ENCODE measurements at regions not wholly inside any gene's neighbourhood (a gene's known extent, or its start where the extent isn't known, plus 50 kb on each side); places are given as distances from the start of the nearest gene placed in this dataset.

DNA sequence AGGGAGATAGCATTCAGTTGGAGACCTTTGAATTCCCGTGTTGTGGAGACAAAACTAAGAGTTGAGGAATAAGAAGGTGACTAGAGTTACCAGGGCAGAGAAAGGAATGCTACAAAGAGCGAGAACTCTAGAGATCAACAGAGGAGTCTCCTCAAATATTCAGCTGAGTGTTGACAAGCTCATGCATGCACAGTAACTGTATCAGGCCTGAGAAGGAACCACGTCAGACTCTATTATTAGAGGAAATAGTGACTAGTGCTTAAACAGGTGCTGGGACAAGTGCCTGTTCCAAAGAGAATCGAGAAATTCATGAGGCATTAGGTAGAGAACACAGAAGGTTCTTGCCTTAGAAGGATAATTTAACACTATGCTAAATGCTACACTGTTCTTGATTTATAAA lies 333.8 kb upstream of the CHORDC1 start:
- Histone ChIP-seq H3K9me3 (ENCODE audit: control extremely low read depth in 1 of 3, control insufficient read depth in 2 of 3, insufficient read depth in 1 of 3, low read length in 2 of 3) (peaks cover 0 to 15% (median 0%) of the 10 kb centered on the region in 3 donors), H3K4me1 (ENCODE audit: control insufficient read depth in 2 of 2, insufficient read depth in 2 of 2, low read length in 2 of 2) (no peaks in the 10 kb centered on the region), H4K20me1 (ENCODE audit: control insufficient read depth, insufficient read depth, low read length, poor library complexity, severe bottlenecking) (no peaks in the 10 kb centered on the region), H3K4me3 (ENCODE audit: control extremely low read depth in 1 of 5, extremely low read depth in 1 of 5, insufficient read depth in 1 of 5, low read depth in 2 of 5, low read length in 4 of 5) (no peak overlapping the region), H3K36me3 (replicated peaks in 1 of 2; ENCODE audit: control extremely low read depth in 1 of 2, control insufficient read depth in 1 of 2, extremely low read depth in 1 of 2, insufficient read depth in 2 of 2, low read length in 1 of 2) (no peaks in the 10 kb centered on the region), H3K27ac (ENCODE audit: low read length in 2 of 2) (no peak overlapping the region), H3K79me2 (ENCODE audit: control insufficient read depth, insufficient read depth, low read length) (no peaks in the 10 kb centered on the region), H3K27me3 (replicated peaks in 1 of 4; ENCODE audit: control extremely low read depth in 1 of 4, control insufficient read depth in 3 of 4, insufficient read depth in 4 of 4, low read length in 3 of 4) (no peaks in the 10 kb centered on the region), H2AFZ (ENCODE audit: insufficient read depth, low read depth, low read length, poor library complexity, severe bottlenecking) (no peak overlapping the region), H3K9ac (ENCODE audit: low read length) (no peak overlapping the region), H3K4me2 (replicated peaks; ENCODE audit: low read depth, low read length, poor library complexity, severe bottlenecking) (no peak overlapping the region)
- Mint-ChIP-seq H3K4me1 (no peaks in the 10 kb centered on the region), H3K9me3 (ENCODE audit: insufficient read depth) (peaks cover 8% of the 10 kb centered on the region), H3K27me3 (no peaks in the 10 kb centered on the region), H3K4me3 (no peak overlapping the region), H3K27ac (no peak overlapping the region)
- TF ChIP-seq EZH2 (IDR thresholded peaks at IDR 0.05; ENCODE audit: borderline replicate concordance, insufficient read depth, low read depth, low read length, poor library complexity, severe bottlenecking): no peak
- TF ChIP-seq, protein P1, sequence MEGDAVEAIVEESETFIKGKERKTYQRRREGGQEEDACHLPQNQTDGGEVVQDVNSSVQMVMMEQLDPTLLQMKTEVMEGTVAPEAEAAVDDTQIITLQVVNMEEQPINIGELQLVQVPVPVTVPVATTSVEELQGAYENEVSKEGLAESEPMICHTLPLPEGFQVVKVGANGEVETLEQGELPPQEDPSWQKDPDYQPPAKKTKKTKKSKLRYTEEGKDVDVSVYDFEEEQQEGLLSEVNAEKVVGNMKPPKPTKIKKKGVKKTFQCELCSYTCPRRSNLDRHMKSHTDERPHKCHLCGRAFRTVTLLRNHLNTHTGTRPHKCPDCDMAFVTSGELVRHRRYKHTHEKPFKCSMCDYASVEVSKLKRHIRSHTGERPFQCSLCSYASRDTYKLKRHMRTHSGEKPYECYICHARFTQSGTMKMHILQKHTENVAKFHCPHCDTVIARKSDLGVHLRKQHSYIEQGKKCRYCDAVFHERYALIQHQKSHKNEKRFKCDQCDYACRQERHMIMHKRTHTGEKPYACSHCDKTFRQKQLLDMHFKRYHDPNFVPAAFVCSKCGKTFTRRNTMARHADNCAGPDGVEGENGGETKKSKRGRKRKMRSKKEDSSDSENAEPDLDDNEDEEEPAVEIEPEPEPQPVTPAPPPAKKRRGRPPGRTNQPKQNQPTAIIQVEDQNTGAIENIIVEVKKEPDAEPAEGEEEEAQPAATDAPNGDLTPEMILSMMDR (IDR thresholded peaks at IDR 0.05): no peak
- POLR2A ChIA-PET: no interaction called here
- DNase-seq (no peak), ATAC-seq (ENCODE audit: low read depth) (no peak)
- 89% methylated on average over 3 of the region's 4 CpGs for WGBS (ENCODE audit: insufficient coverage)
- intact Hi-C loops (cut with micrococcal nuclease): no loop called here
- CTCF ChIA-PET: no interaction called here

GRCh38 chr11:90556026-90556425 lies 333.2 kb upstream of the CHORDC1 start:
- DNase-seq (no peak), ATAC-seq (ENCODE audit: low read depth) (no peak)
- no peak overlapping the region for H2AFZ ChIP-seq (ENCODE audit: insufficient read depth, low read depth, low read length, poor library complexity, severe bottlenecking)
- H3K4me1 ChIP-seq (ENCODE audit: control insufficient read depth in 2 of 2, insufficient read depth in 2 of 2, low read length in 2 of 2): no peaks in the 10 kb centered on the region
- H3K27ac ChIP-seq (ENCODE audit: low read length in 2 of 2): no peak overlapping the region
- ChIA-PET POLR2A (no interaction called here), CTCF (no interaction called here)
- Mint-ChIP-seq H3K4me1 (no peaks in the 10 kb centered on the region), H3K27me3 (no peaks in the 10 kb centered on the region), H3K27ac (no peak overlapping the region), H3K9me3 (ENCODE audit: insufficient read depth) (peaks cover 6% of the 10 kb centered on the region), H3K4me3 (no peak overlapping the region)
- intact Hi-C loops (cut with micrococcal nuclease): no loop called here
- no peaks in the 10 kb centered on the region for H3K36me3 ChIP-seq (replicated peaks in 1 of 2; ENCODE audit: control extremely low read depth in 1 of 2, control insufficient read depth in 1 of 2, extremely low read depth in 1 of 2, insufficient read depth in 2 of 2, low read length in 1 of 2)
- no peak overlapping the region for H3K4me2 ChIP-seq (replicated peaks; ENCODE audit: low read depth, low read length, poor library complexity, severe bottlenecking)
- H4K20me1 ChIP-seq (ENCODE audit: control insufficient read depth, insufficient read depth, low read length, poor library complexity, severe bottlenecking): no peaks in the 10 kb centered on the region
- no peaks in the 10 kb centered on the region for H3K79me2 ChIP-seq (ENCODE audit: control insufficient read depth, insufficient read depth, low read length)
- H3K9me3 ChIP-seq (ENCODE audit: control extremely low read depth in 1 of 3, control insufficient read depth in 2 of 3, insufficient read depth in 1 of 3, low read length in 2 of 3): peaks cover 0 to 15% (median 0%) of the 10 kb centered on the region in 3 donors
- no peak for TF ChIP-seq EZH2 (IDR thresholded peaks at IDR 0.05; ENCODE audit: borderline replicate concordance, insufficient read depth, low read depth, low read length, poor library complexity, severe bottlenecking)
- TF ChIP-seq, protein P1 (IDR thresholded peaks at IDR 0.05): no peak
- no peak overlapping the region for H3K4me3 ChIP-seq (ENCODE audit: control extremely low read depth in 1 of 5, extremely low read depth in 1 of 5, insufficient read depth in 1 of 5, low read depth in 2 of 5, low read length in 4 of 5)
- no peak overlapping the region for H3K9ac ChIP-seq (ENCODE audit: low read length)
- WGBS (ENCODE audit: insufficient coverage): no CpG with 5 or more reads among the region's 1 CpG
- H3K27me3 ChIP-seq (replicated peaks in 1 of 4; ENCODE audit: control extremely low read depth in 1 of 4, control insufficient read depth in 3 of 4, insufficient read depth in 4 of 4, low read length in 3 of 4): no peaks in the 10 kb centered on the region
